WTC11 (cell line): ENCODE measurements at regions not wholly inside any gene's neighbourhood (a gene's known extent, or its start where the extent isn't known, plus 50 kb on each side); places are given as distances from the start of the nearest gene placed in this dataset.

Experiments
- ATAC-seq: fragments of 200-7000 bp; cut with Tn5 transposase; 2 replicates; pipeline ENCODE4 v1.10.0; 2021; ENCODE audit warnings: mild to moderate bottlenecking, moderate library complexity
- CTCF ChIA-PET: fragments of 300-600 bp; sonication (Branson Sonifier 250); formaldehyde crosslinking; loops from one replicate; lab custom pipeline; 2021; ENCODE audit warnings: antibody characterized with exemption; lab: Charles Lee
- POLR2A ChIA-PET: fragments of 350-600 bp; sonication (Branson Sonifier 250); formaldehyde crosslinking; loops from one replicate; lab custom pipeline; 2021; ENCODE audit warnings: antibody characterized with exemption; lab: Charles Lee
- DNase-seq: peaks from one replicate; pipeline ENCODE4 v3.0.0; 2021; ENCODE audit warnings: low spot score
- H3K27ac Mint-ChIP-seq: 2 replicates; pipeline ENCODE4 v1.8.0; 2021; ENCODE audit warnings: mixed read lengths
- H3K27me3 Mint-ChIP-seq: 2 replicates; pipeline ENCODE4 v1.8.0; 2021; ENCODE audit warnings: low read depth, mild to moderate bottlenecking, moderate library complexity, mixed read lengths
- H3K36me3 Mint-ChIP-seq: 2 replicates; pipeline ENCODE4 v1.8.0; 2021; ENCODE audit warnings: mixed read lengths
- H3K4me1 Mint-ChIP-seq: 2 replicates; pipeline ENCODE4 v1.8.0; 2022; ENCODE audit warnings: mixed read lengths
- H3K4me3 Mint-ChIP-seq: 2 replicates; pipeline ENCODE4 v1.8.0; 2021; ENCODE audit warnings: mild to moderate bottlenecking, moderate library complexity, mixed read lengths
- H3K9me3 Mint-ChIP-seq: 2 replicates; pipeline ENCODE4 v1.8.0; 2021; ENCODE audit warnings: mixed read lengths
- ATF1 ChIP-seq: sonication (generic); formaldehyde crosslinking; IDR thresholded peaks from 2 replicates; pipeline ENCODE4 v1.8.1; 2023; ENCODE audit warnings: mild to moderate bottlenecking, moderate library complexity, missing genetic modification reagents
- ELF4 ChIP-seq: sonication (generic); formaldehyde crosslinking; IDR thresholded peaks from 2 replicates; pipeline ENCODE4 v1.8.1; 2022; ENCODE audit warnings: low read depth, mild to moderate bottlenecking, moderate library complexity, missing genetic modification reagents
- ETV6 ChIP-seq: sonication (generic); formaldehyde crosslinking; IDR thresholded peaks from 2 replicates; pipeline ENCODE4 v1.8.1; 2022; ENCODE audit warnings: mild to moderate bottlenecking, missing genetic modification reagents
- FOXJ3 ChIP-seq: sonication (generic); formaldehyde crosslinking; IDR thresholded peaks from 2 replicates; pipeline ENCODE4 v1.9.0; 2021; ENCODE audit warnings: missing genetic modification reagents, mild to moderate bottlenecking, borderline replicate concordance
- GTF2I ChIP-seq: fragments of 250-450 bp; sonication (Bioruptor Pico); conservative IDR thresholded peaks from 2 replicates; pipeline ENCODE4 v1.4.0; 2021; ENCODE audit warnings: mild to moderate bottlenecking
- JUN ChIP-seq: sonication (generic); formaldehyde crosslinking; IDR thresholded peaks from 2 replicates; pipeline ENCODE4 v1.8.0; 2023; ENCODE audit warnings: mild to moderate bottlenecking, missing genetic modification reagents
- MYBL2 ChIP-seq: sonication (generic); formaldehyde crosslinking; IDR thresholded peaks from 2 replicates; pipeline ENCODE4 v1.8.1; 2023; ENCODE audit warnings: mild to moderate bottlenecking, moderate library complexity, missing genetic modification reagents
- NR3C1 ChIP-seq: sonication (generic); formaldehyde crosslinking; conservative IDR thresholded peaks from 2 replicates; pipeline ENCODE4 v1.8.1; 2023; ENCODE audit warnings: low read depth, mild to moderate bottlenecking, missing genetic modification reagents
- OVOL2 ChIP-seq: fragments of 250-450 bp; sonication (Bioruptor Pico); IDR thresholded peaks from 2 replicates; pipeline ENCODE4 v1.9.0; 2021; ENCODE audit warnings: mild to moderate bottlenecking, borderline replicate concordance
- SMAD3 ChIP-seq: sonication (generic); formaldehyde crosslinking; IDR thresholded peaks from 2 replicates; pipeline ENCODE4 v1.8.0; 2022; ENCODE audit warnings: missing genetic modification reagents, mild to moderate bottlenecking, borderline replicate concordance
- SP1 ChIP-seq: sonication (generic); formaldehyde crosslinking; conservative IDR thresholded peaks from 2 replicates; pipeline ENCODE4 v1.8.1; 2022; ENCODE audit warnings: missing genetic modification reagents
- ZNF317 ChIP-seq: sonication (generic); formaldehyde crosslinking; IDR thresholded peaks from 2 replicates; pipeline ENCODE4 v1.8.1; 2023; ENCODE audit warnings: low read depth, mild to moderate bottlenecking, moderate library complexity, missing genetic modification reagents, borderline replicate concordance
- ZNF416 ChIP-seq: fragments of 250-450 bp; sonication (Bioruptor Pico); IDR thresholded peaks from 2 replicates; pipeline ENCODE4 v1.9.0; 2021; ENCODE audit warnings: mild to moderate bottlenecking, inconsistent platforms
- ZNF671 ChIP-seq: fragments of 250-450 bp; sonication (Bioruptor Pico); IDR thresholded peaks from 2 replicates; pipeline ENCODE4 v1.8.0; 2021; ENCODE audit warnings: mild to moderate bottlenecking
- TF ChIP-seq, protein P1 (sequence below): fragments of 250-450 bp; sonication (Bioruptor Pico); IDR thresholded peaks from 2 replicates; pipeline ENCODE4 v1.9.0; 2021; ENCODE audit warnings: mild to moderate bottlenecking, borderline replicate concordance
- TF ChIP-seq, protein P2 (sequence below): sonication (generic); formaldehyde crosslinking; IDR thresholded peaks from 2 replicates; pipeline ENCODE4 v1.8.1; 2023; ENCODE audit warnings: mild to moderate bottlenecking, missing genetic modification reagents, moderate library complexity
- TF ChIP-seq, protein P3 (sequence below): fragments of 250-450 bp; sonication (Bioruptor Pico); IDR thresholded peaks from 2 replicates; pipeline ENCODE4 v2.1.2; 2022; ENCODE audit warnings: mild to moderate bottlenecking, moderate library complexity
- TF ChIP-seq, protein P4 (sequence below): sonication (generic); formaldehyde crosslinking; IDR thresholded peaks from 2 replicates; pipeline ENCODE4 v1.8.1; 2023; ENCODE audit warnings: mild to moderate bottlenecking, missing genetic modification reagents, moderate library complexity
- TF ChIP-seq, protein P5 (sequence below): sonication (generic); formaldehyde crosslinking; IDR thresholded peaks from 2 replicates; pipeline ENCODE4 v1.8.1; 2022; ENCODE audit warnings: mild to moderate bottlenecking, moderate library complexity, missing genetic modification reagents
- TF ChIP-seq, protein P6 (sequence below): sonication (generic); formaldehyde crosslinking; conservative IDR thresholded peaks from 2 replicates; pipeline ENCODE4 v1.8.1; 2022; ENCODE audit warnings: mild to moderate bottlenecking, missing genetic modification reagents
- TF ChIP-seq, protein P7 (sequence below): sonication (generic); formaldehyde crosslinking; conservative IDR thresholded peaks from 2 replicates; pipeline ENCODE4 v1.8.1; 2023; ENCODE audit warnings: mild to moderate bottlenecking, low read depth, missing genetic modification reagents, moderate library complexity

DNA sequence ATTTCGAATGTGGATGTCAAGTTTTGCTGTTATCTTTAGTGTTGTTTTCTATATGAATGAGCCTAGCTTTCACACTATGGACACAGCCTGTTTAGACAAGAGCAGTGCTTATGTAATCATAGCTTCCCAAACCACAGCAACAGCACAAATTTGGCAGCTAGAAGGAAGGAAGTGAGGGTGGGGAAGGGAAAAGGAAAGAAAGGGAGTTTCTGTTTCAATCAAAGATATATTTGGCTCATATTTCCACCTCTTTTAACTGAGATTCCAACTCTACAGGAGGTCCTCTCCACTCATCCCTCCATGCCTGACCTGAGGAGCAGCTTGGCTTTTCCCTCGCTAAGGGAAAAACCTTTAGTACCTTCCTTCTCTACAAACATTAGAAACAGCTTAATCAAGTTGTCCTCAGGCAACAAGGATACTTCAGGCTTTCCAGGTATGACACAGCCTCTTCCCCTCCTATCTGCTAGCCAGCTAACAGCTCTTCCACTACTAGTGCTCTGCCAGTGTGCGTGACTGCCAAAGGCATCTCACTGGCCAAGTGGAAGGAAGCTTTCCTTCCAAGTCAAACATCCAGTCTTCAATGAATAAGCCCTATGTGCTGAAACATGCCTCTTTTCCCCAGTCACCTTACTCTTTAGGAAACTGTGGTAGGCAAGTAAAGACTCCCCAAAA lies 268.6 kb upstream of the PTGER4 start (continued):
- TF ChIP-seq, protein P1, sequence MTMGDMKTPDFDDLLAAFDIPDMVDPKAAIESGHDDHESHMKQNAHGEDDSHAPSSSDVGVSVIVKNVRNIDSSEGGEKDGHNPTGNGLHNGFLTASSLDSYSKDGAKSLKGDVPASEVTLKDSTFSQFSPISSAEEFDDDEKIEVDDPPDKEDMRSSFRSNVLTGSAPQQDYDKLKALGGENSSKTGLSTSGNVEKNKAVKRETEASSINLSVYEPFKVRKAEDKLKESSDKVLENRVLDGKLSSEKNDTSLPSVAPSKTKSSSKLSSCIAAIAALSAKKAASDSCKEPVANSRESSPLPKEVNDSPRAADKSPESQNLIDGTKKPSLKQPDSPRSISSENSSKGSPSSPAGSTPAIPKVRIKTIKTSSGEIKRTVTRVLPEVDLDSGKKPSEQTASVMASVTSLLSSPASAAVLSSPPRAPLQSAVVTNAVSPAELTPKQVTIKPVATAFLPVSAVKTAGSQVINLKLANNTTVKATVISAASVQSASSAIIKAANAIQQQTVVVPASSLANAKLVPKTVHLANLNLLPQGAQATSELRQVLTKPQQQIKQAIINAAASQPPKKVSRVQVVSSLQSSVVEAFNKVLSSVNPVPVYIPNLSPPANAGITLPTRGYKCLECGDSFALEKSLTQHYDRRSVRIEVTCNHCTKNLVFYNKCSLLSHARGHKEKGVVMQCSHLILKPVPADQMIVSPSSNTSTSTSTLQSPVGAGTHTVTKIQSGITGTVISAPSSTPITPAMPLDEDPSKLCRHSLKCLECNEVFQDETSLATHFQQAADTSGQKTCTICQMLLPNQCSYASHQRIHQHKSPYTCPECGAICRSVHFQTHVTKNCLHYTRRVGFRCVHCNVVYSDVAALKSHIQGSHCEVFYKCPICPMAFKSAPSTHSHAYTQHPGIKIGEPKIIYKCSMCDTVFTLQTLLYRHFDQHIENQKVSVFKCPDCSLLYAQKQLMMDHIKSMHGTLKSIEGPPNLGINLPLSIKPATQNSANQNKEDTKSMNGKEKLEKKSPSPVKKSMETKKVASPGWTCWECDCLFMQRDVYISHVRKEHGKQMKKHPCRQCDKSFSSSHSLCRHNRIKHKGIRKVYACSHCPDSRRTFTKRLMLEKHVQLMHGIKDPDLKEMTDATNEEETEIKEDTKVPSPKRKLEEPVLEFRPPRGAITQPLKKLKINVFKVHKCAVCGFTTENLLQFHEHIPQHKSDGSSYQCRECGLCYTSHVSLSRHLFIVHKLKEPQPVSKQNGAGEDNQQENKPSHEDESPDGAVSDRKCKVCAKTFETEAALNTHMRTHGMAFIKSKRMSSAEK (CRISPR knock-in tag), result no peak
- TF ChIP-seq, protein P2, sequence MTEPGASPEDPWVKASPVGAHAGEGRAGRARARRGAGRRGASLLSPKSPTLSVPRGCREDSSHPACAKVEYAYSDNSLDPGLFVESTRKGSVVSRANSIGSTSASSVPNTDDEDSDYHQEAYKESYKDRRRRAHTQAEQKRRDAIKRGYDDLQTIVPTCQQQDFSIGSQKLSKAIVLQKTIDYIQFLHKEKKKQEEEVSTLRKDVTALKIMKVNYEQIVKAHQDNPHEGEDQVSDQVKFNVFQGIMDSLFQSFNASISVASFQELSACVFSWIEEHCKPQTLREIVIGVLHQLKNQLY, result no peak
- TF ChIP-seq, protein P3, sequence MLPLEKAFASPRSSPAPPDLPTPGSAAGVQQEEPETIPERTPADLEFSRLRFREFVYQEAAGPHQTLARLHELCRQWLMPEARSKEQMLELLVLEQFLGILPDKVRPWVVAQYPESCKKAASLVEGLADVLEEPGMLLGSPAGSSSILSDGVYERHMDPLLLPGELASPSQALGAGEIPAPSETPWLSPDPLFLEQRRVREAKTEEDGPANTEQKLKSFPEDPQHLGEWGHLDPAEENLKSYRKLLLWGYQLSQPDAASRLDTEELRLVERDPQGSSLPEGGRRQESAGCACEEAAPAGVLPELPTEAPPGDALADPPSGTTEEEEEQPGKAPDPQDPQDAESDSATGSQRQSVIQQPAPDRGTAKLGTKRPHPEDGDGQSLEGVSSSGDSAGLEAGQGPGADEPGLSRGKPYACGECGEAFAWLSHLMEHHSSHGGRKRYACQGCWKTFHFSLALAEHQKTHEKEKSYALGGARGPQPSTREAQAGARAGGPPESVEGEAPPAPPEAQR (CRISPR knock-in tag), result no peak

DNA sequence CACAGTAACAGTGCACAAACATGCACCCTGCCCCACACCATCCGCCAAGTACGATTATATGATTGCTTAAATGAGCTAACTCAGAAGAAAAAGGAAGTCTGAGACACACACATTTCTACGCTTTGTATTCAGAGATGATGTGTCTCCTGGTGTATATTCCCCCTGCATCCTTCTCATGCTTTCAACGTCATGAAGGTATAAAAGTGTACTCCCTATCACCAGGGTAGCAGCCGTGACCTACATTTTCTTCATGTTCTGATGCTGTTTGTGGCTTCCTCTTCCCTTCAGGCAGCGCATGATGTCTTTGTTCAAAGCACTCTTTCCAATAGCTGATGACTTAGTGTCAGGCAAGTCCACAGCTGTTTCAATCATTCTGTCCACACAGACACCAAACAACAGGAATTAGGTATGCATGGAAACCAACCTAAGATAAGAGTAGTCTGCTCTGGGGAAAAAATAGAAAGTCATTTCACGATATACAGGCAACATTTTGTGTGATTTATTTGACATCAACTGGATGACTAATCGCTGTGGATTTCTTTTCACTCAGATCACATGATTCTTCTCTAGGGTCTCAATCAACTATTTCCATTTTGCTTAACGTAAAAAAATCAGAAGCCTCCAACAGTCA lies 269.4 kb upstream of the PTGER4 start:
- H3K9me3 Mint-ChIP-seq, result peaks cover 5% of the 10 kb centered on the region
- no peaks in the 10 kb centered on the region for H3K36me3 Mint-ChIP-seq
- ATAC-seq, result no peak
- H3K4me3 Mint-ChIP-seq, result no peak overlapping the region
- TF ChIP-seq ZNF671 (CRISPR knock-in tag) (no peak), ETV6 (CRISPR knock-in tag) (no peak), ELF4 (CRISPR knock-in tag) (no peak), NR3C1 (CRISPR knock-in tag) (no peak), GTF2I (no peak), FOXJ3 (no peak), MYBL2 (CRISPR knock-in tag) (no peak)
- TF ChIP-seq, protein P4, sequence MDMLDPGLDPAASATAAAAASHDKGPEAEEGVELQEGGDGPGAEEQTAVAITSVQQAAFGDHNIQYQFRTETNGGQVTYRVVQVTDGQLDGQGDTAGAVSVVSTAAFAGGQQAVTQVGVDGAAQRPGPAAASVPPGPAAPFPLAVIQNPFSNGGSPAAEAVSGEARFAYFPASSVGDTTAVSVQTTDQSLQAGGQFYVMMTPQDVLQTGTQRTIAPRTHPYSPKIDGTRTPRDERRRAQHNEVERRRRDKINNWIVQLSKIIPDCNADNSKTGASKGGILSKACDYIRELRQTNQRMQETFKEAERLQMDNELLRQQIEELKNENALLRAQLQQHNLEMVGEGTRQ, result no peak
- TF ChIP-seq, protein P5, sequence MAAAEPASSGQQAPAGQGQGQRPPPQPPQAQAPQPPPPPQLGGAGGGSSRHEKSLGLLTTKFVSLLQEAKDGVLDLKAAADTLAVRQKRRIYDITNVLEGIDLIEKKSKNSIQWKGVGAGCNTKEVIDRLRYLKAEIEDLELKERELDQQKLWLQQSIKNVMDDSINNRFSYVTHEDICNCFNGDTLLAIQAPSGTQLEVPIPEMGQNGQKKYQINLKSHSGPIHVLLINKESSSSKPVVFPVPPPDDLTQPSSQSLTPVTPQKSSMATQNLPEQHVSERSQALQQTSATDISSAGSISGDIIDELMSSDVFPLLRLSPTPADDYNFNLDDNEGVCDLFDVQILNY (CRISPR knock-in tag), result no peak
- TF ChIP-seq, all 79 proteins: peak for 0
- DNase-seq, result no peak
- ChIA-PET POLR2A (no interaction called here), CTCF (no interaction called here)
- H3K27ac Mint-ChIP-seq, result no peak overlapping the region
- H3K27me3 Mint-ChIP-seq, result no peaks in the 10 kb centered on the region
- no peaks in the 10 kb centered on the region for H3K4me1 Mint-ChIP-seq

DNA sequence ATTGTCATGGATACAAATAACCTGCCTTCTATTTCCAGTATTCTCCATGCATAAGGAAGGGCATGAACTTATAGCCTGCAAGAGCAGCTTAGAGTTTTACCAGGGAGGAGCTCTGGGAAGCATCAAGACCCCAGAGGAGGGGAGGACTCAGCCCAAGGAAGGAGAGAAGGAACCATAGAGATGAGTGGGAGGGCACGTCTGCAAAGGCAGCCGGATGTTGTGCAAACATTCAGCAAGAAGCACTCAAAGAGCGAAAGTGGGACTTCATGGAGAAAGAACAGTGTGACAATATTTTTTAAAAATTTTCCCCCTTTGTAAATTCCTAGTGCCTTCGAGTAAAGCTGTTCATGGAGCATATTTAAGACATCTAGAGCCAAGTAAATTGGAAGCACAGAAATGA lies 270.1 kb upstream of the PTGER4 start:
- ChIA-PET CTCF (no interaction called here), POLR2A (no interaction called here)
- no peak for DNase-seq
- ATAC-seq, result no peak
- Mint-ChIP-seq H3K4me3 (no peak overlapping the region), H3K4me1 (no peaks in the 10 kb centered on the region), H3K27me3 (no peaks in the 10 kb centered on the region), H3K27ac (no peak overlapping the region), H3K36me3 (no peaks in the 10 kb centered on the region), H3K9me3 (peaks cover 5% of the 10 kb centered on the region)
- TF ChIP-seq, protein P6, sequence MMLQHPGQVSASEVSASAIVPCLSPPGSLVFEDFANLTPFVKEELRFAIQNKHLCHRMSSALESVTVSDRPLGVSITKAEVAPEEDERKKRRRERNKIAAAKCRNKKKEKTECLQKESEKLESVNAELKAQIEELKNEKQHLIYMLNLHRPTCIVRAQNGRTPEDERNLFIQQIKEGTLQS (CRISPR knock-in tag), result no peak
- TF ChIP-seq ZNF416 (CRISPR knock-in tag), result no peak
- TF ChIP-seq ATF1 (CRISPR knock-in tag), result no peak
- no peak for TF ChIP-seq OVOL2 (CRISPR knock-in tag)
- TF ChIP-seq, protein P7, sequence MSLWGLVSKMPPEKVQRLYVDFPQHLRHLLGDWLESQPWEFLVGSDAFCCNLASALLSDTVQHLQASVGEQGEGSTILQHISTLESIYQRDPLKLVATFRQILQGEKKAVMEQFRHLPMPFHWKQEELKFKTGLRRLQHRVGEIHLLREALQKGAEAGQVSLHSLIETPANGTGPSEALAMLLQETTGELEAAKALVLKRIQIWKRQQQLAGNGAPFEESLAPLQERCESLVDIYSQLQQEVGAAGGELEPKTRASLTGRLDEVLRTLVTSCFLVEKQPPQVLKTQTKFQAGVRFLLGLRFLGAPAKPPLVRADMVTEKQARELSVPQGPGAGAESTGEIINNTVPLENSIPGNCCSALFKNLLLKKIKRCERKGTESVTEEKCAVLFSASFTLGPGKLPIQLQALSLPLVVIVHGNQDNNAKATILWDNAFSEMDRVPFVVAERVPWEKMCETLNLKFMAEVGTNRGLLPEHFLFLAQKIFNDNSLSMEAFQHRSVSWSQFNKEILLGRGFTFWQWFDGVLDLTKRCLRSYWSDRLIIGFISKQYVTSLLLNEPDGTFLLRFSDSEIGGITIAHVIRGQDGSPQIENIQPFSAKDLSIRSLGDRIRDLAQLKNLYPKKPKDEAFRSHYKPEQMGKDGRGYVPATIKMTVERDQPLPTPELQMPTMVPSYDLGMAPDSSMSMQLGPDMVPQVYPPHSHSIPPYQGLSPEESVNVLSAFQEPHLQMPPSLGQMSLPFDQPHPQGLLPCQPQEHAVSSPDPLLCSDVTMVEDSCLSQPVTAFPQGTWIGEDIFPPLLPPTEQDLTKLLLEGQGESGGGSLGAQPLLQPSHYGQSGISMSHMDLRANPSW, result no peak
- no peak for TF ChIP-seq ZNF317 (CRISPR knock-in tag)
- TF ChIP-seq, protein P2, result no peak
- TF ChIP-seq JUN (CRISPR knock-in tag), result no peak
- TF ChIP-seq SMAD3 (CRISPR knock-in tag), result no peak
- TF ChIP-seq SP1, result no peak
